ENCODE measurements at regions not wholly inside any gene's neighbourhood (a gene's known extent, or its start where the extent isn't known, plus 50 kb on each side); places are given as distances from the start of the nearest gene placed in this dataset.

DNA sequence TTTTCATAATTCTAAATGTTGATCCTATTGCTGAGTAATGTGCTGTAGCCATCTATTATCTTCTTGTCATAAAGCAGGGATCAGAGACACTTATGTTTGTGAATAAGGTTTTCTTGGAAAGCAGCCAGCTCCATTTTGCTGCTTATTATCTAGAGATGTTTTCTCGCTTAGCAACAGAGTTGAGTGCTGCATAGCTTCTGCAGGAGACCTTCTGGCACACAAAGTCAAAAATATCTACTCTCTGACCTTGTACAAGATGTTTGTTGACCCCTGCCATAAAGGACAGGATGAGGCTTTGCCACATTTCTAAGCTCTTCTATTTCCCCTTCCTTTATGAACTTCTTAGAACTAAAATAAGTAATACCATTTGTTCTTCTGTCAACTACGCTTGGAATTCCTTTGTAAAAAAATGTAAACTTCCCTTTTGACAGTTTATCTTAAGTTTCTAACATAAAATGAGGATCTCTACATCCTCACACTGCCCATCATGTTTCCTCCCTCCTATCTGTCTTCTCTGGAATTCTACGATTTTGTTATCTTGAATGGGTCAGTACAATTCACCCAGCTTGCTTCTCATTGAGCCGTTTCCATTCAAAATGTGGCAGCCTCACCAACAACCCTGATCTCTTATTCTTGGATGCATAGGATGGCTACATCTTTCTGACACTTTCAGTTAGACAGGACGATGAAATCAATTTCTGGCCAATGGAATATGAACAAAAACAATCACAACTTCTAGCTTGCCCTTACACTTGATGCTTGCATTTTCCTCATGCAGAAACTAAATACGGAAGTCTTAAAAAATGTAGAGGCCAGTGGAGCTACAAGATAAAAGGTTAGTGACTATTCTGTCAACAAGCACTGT lies 1377.0 kb downstream of the SUCLG1 start:
- H3K36me3 ChIP-seq: no peaks in the 10 kb centered on the region
- no peak overlapping the region for H3K4me3 ChIP-seq (ENCODE audit: low read depth, low read length)
- H3K9me3 ChIP-seq: no peaks in the 10 kb centered on the region
- no peaks in the 10 kb centered on the region for H3K4me1 ChIP-seq
- DNase-seq: no peak
- no peaks in the 10 kb centered on the region for H3K27me3 ChIP-seq
- no peak for TF ChIP-seq CTCF (IDR thresholded peaks at IDR 0.05; ENCODE audit: low read depth, low read length)

GRCh38 chr2:83079007-83079406 lies 1380.1 kb downstream of the SUCLG1 start:
- no peak for TF ChIP-seq CTCF (IDR thresholded peaks at IDR 0.05; ENCODE audit: low read depth, low read length)
- no peak for DNase-seq
- Histone ChIP-seq H3K4me3 (ENCODE audit: low read depth, low read length) (no peak overlapping the region), H3K9me3 (no peaks in the 10 kb centered on the region), H3K27me3 (no peaks in the 10 kb centered on the region), H3K4me1 (no peaks in the 10 kb centered on the region), H3K36me3 (no peaks in the 10 kb centered on the region)

DNA sequence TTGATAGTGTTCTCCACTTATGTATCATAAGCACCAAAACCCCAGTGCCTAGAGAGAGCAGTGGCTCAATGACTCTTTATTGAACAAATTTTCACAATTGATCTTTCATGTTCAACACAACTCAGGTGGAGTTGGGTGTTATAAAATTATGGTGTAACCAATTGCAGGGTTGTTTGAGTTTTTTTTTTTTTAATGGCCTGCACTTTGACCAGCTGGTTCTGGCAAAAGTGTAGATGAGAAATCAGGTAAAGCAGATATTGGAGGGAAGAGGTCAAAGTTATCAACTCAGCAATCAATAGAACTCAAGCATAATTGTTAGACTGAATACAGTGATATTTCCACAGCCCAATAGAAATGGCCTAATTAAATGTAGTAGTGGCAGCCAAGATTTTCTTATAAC lies 1386.3 kb downstream of the SUCLG1 start:
- no peaks in the 10 kb centered on the region for H3K9me3 ChIP-seq
- no peaks in the 10 kb centered on the region for H3K27me3 ChIP-seq
- DNase-seq: no peak
- TF ChIP-seq CTCF (IDR thresholded peaks at IDR 0.05; ENCODE audit: low read depth, low read length): no peak
- no peaks in the 10 kb centered on the region for H3K4me1 ChIP-seq
- H3K4me3 ChIP-seq (ENCODE audit: low read depth, low read length): no peak overlapping the region
- no peaks in the 10 kb centered on the region for H3K36me3 ChIP-seq

DNA sequence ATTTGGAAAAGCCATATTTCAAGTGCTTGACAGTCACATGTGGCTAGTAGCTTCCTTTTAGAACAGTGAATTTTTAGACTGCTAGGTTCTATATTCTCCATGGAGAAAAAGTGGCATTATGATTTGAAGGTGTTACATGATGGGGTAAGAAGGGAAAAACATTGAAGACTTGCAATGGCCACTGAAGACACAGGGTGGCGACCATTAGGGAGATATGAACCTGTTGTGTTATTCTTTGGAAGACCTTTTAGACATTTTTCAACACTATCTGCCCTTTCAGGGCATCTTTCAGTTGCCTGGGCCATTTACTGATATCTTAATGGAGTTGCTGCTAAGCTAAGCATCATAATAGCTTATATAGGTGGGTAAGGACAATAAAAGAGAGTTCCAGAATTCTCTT lies 1387.2 kb downstream of the SUCLG1 start:
- H3K9me3 ChIP-seq: no peaks in the 10 kb centered on the region
- H3K27me3 ChIP-seq: no peaks in the 10 kb centered on the region
- no peaks in the 10 kb centered on the region for H3K36me3 ChIP-seq
- no peaks in the 10 kb centered on the region for H3K4me1 ChIP-seq
- DNase-seq: no peak
- TF ChIP-seq CTCF (IDR thresholded peaks at IDR 0.05; ENCODE audit: low read depth, low read length): no peak
- no peak overlapping the region for H3K4me3 ChIP-seq (ENCODE audit: low read depth, low read length)

DNA sequence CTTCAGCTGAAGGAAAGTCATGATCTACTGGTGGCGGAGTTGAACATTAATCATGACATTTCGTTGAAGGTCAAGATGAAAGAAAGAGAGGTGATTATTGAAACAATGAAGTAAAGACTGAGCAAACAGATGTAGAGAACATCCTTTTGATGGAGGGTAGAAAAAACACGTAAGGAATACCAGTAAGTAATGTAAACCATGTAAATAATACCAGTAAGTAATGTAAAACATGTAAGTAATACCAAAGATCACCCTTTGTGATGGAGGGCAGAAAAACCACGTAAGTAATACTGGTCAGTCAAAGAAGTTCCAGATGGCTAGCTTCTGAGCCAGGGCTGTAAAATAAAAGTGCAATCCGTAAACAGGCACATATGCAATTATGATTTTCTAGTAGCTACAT lies 1387.7 kb downstream of the SUCLG1 start:
- H3K4me1 ChIP-seq: no peaks in the 10 kb centered on the region
- no peak overlapping the region for H3K4me3 ChIP-seq (ENCODE audit: low read depth, low read length)
- TF ChIP-seq CTCF (IDR thresholded peaks at IDR 0.05; ENCODE audit: low read depth, low read length): no peak
- H3K27me3 ChIP-seq: no peaks in the 10 kb centered on the region
- H3K36me3 ChIP-seq: no peaks in the 10 kb centered on the region
- no peaks in the 10 kb centered on the region for H3K9me3 ChIP-seq
- DNase-seq: no peak

- no peak for DNase-seq
- no peaks in the 10 kb centered on the region for H3K27me3 ChIP-seq
- no peak for TF ChIP-seq CTCF (IDR thresholded peaks at IDR 0.05; ENCODE audit: low read depth, low read length)
- no peaks in the 10 kb centered on the region for H3K4me1 ChIP-seq
- H3K9me3 ChIP-seq: no peaks in the 10 kb centered on the region
- no peak overlapping the region for H3K4me3 ChIP-seq (ENCODE audit: low read depth, low read length)
- no peaks in the 10 kb centered on the region for H3K36me3 ChIP-seq
These were observed 1389.4 kb downstream of the SUCLG1 start for GRCh38 chr2:83069724-83070123.
